ENCODE measurements at regions not wholly inside any gene's neighbourhood (a gene's known extent, or its start where the extent isn't known, plus 50 kb on each side); places are given as distances from the start of the nearest gene placed in this dataset.

- no peaks in the 10 kb centered on the region for H3K27me3 ChIP-seq
- no peak overlapping the region for H3K4me3 ChIP-seq
- no peaks in the 10 kb centered on the region for H3K4me1 ChIP-seq
- no peak overlapping the region for H3K27ac ChIP-seq
- TF ChIP-seq POLR2A (IDR thresholded peaks at IDR 0.05) (no peak), CTCF (IDR thresholded peaks at IDR 0.05) (no peak)
- no peaks in the 10 kb centered on the region for H3K36me3 ChIP-seq
- intact Hi-C loops (cut with DNase I): no loop called here
- 79% methylated on average over 2 of the region's 3 CpGs for WGBS (ENCODE audit: insufficient coverage, low coverage, low lambda C conversion rate, missing lambda C conversion rate)
- DNase-seq (no peak), ATAC-seq (no peak)
- no peaks in the 10 kb centered on the region for H3K9me3 ChIP-seq
Measured at GRCh38 chr11:107250017-107250416, 207.6 kb downstream of the CWF19L2 start.

- intact Hi-C loops (cut with DNase I): no loop called here
Measured at GRCh38 chr11:107249054-107249453, 208.6 kb downstream of the CWF19L2 start.

GRCh38 chr11:107247167-107247861 lies 210.3 kb downstream of the CWF19L2 start:
- H3K27me3 ChIP-seq: no peaks in the 10 kb centered on the region
- no peak for TF ChIP-seq CTCF (IDR thresholded peaks at IDR 0.05)
- no peak for TF ChIP-seq POLR2A (IDR thresholded peaks at IDR 0.05)
- H3K27ac ChIP-seq: no peak overlapping the region
- intact Hi-C loops (cut with DNase I): no loop called here
- H3K4me1 ChIP-seq: no peaks in the 10 kb centered on the region
- WGBS (ENCODE audit: insufficient coverage, low coverage, low lambda C conversion rate, missing lambda C conversion rate): 76% methylated on average over 4 of the region's 4 CpGs
- H3K4me3 ChIP-seq: no peak overlapping the region
- DNase-seq (no peak), ATAC-seq (no peak)
- no peaks in the 10 kb centered on the region for H3K36me3 ChIP-seq
- no peaks in the 10 kb centered on the region for H3K9me3 ChIP-seq

More at GRCh38 chr11:107249054-107249453, 208.6 kb downstream of the CWF19L2 start:
- H3K27me3 ChIP-seq: no peaks in the 10 kb centered on the region
- TF ChIP-seq POLR2A (IDR thresholded peaks at IDR 0.05) (no peak), CTCF (IDR thresholded peaks at IDR 0.05) (no peak)
- WGBS (ENCODE audit: insufficient coverage, low coverage, low lambda C conversion rate, missing lambda C conversion rate): 53% methylated on average over 5 of the region's 5 CpGs
- DNase-seq: no peak
- no peaks in the 10 kb centered on the region for H3K4me1 ChIP-seq
- H3K9me3 ChIP-seq: no peaks in the 10 kb centered on the region
- H3K36me3 ChIP-seq: no peaks in the 10 kb centered on the region
- H3K4me3 ChIP-seq: no peak overlapping the region
- ATAC-seq: no peak
- H3K27ac ChIP-seq: no peak overlapping the region

- TF ChIP-seq CTCF (IDR thresholded peaks at IDR 0.05) (no peak), POLR2A (IDR thresholded peaks at IDR 0.05) (no peak)
- H3K27ac ChIP-seq: no peak overlapping the region
- H3K9me3 ChIP-seq: no peaks in the 10 kb centered on the region
- no peak for DNase-seq
- no peaks in the 10 kb centered on the region for H3K4me1 ChIP-seq
- intact Hi-C loops (cut with DNase I): no loop called here
- no peaks in the 10 kb centered on the region for H3K36me3 ChIP-seq
- H3K27me3 ChIP-seq: no peaks in the 10 kb centered on the region
- WGBS (ENCODE audit: insufficient coverage, low coverage, low lambda C conversion rate, missing lambda C conversion rate): 92% methylated on average over 1 of the region's 1 CpG
- ATAC-seq: no peak
- H3K4me3 ChIP-seq: no peak overlapping the region
Measured at GRCh38 chr11:107243929-107244328, 213.7 kb downstream of the CWF19L2 start.

- Histone ChIP-seq H3K36me3 (no peaks in the 10 kb centered on the region), H3K27me3 (no peaks in the 10 kb centered on the region), H3K4me3 (no peak overlapping the region), H3K4me1 (no peaks in the 10 kb centered on the region), H3K9me3 (no peaks in the 10 kb centered on the region), H3K27ac (no peak overlapping the region)
- DNase-seq: no peak
- intact Hi-C loops (cut with DNase I): no loop called here
- ATAC-seq: no peak
- TF ChIP-seq POLR2A (IDR thresholded peaks at IDR 0.05) (no peak), CTCF (IDR thresholded peaks at IDR 0.05) (no peak)
Measured at GRCh38 chr11:107232451-107232850, 214.2 kb upstream of the GUCY1A2 start.
